H1 (cell line): ENCODE measurements at regions not wholly inside any gene's neighbourhood (a gene's known extent, or its start where the extent isn't known, plus 50 kb on each side); places are given as distances from the start of the nearest gene placed in this dataset.

ENCODE experiments used
- CTCF ChIP-seq, 3 experiments: IDR thresholded peaks; 1 replicate in 2 of 3; 2 replicates in 1 of 3; pipeline versions ENCODE4 v1.5.1 to v1.6.1; 2011; ENCODE audit warnings: low read length in 3 of 3, mild to moderate bottlenecking in 3 of 3, inconsistent platforms in 2 of 3, low read depth in 1 of 3, moderate library complexity in 1 of 3; ENCODE audit not compliant: insufficient read depth in 1 of 3; ENCODE audit errors: control extremely low read depth in 1 of 3
- E2F6 ChIP-seq: IDR thresholded peaks from 2 replicates; pipeline ENCODE4 v1.6.1; 2012; ENCODE audit warnings: inconsistent platforms
- EP300 ChIP-seq, 2 experiments: IDR thresholded peaks; 1 replicate in 1 of 2; 2 replicates in 1 of 2; pipeline ENCODE4 v1.6.1; 2011 to 2012; ENCODE audit warnings: low read depth in 2 of 2, low read length in 2 of 2, mild to moderate bottlenecking in 2 of 2, borderline replicate concordance in 1 of 2, inconsistent platforms in 1 of 2, moderate library complexity in 1 of 2
- EZH2 ChIP-seq: fragments of 200-600 bp; sonication (generic); IDR thresholded peaks from 2 replicates; pipeline ENCODE4 v1.7.1; 2012; ENCODE audit warnings: low read depth, mild to moderate bottlenecking, moderate library complexity, low read length, inconsistent platforms; ENCODE audit not compliant: severe bottlenecking
- MAFK ChIP-seq: IDR thresholded peaks from 2 replicates; pipeline ENCODE4 v1.6.1; 2012; ENCODE audit warnings: low read depth, mild to moderate bottlenecking, improper control_type of control experiment, low read length
- MAX ChIP-seq: IDR thresholded peaks from 2 replicates; pipeline ENCODE4 v1.6.1; 2012; ENCODE audit warnings: inconsistent platforms
- NRF1 ChIP-seq: IDR thresholded peaks from 2 replicates; pipeline ENCODE4 v1.6.1; 2011; ENCODE audit warnings: mild to moderate bottlenecking, low read depth, low read length, improper control_type of control experiment
- POLR2A ChIP-seq, 2 experiments: IDR thresholded peaks; 1 replicate in 1 of 2; 2 replicates in 1 of 2; pipeline ENCODE4 v1.6.1; 2011; ENCODE audit warnings: low read depth in 2 of 2, low read length in 2 of 2, mild to moderate bottlenecking in 2 of 2; ENCODE audit errors: control extremely low read depth in 1 of 2
- POLR2AphosphoS5 ChIP-seq: IDR thresholded peaks from 2 replicates; pipeline ENCODE4 v1.6.1; 2011; ENCODE audit warnings: low read depth, low read length
- RBBP5 ChIP-seq: IDR thresholded peaks from 2 replicates; pipeline ENCODE4 v1.7.1; 2012; ENCODE audit warnings: low read depth, mild to moderate bottlenecking, inconsistent platforms, low read length, moderate library complexity, borderline replicate concordance
- RNF2 ChIP-seq: fragments of 200-900, 300-1000 bp; sonication (generic); IDR thresholded peaks from 2 replicates; pipeline ENCODE4 v1.7.1; 2016; ENCODE audit warnings: borderline replicate concordance, low read depth, mild to moderate bottlenecking, antibody characterized with exemption, low read length; ENCODE audit not compliant: poor library complexity, severe bottlenecking; ENCODE audit errors: missing control alignments
- SIN3A ChIP-seq, 2 experiments: IDR thresholded peaks in 1 of 2; conservative IDR thresholded peaks in 1 of 2; 2 replicates each; pipeline ENCODE4 v1.6.1; 2011 to 2012; ENCODE audit warnings: low read length in 2 of 2, improper control_type of control experiment in 1 of 2, low read depth in 1 of 2, mild to moderate bottlenecking in 1 of 2
- TAF1 ChIP-seq: IDR thresholded peaks from 2 replicates; pipeline ENCODE4 v1.6.1; 2011; ENCODE audit warnings: mild to moderate bottlenecking, low read depth, low read length

- no peak for TF ChIP-seq CTCF (IDR thresholded peaks at IDR 0.05; ENCODE audit: control extremely low read depth in 1 of 3, insufficient read depth in 1 of 3, low read depth in 1 of 3, low read length in 3 of 3)
- no peak for TF ChIP-seq SIN3A (conservative IDR thresholded peaks at IDR 0.05 in 1 of 2, IDR thresholded peaks at IDR 0.05 in 1 of 2; ENCODE audit: low read depth in 1 of 2, low read length in 2 of 2)
- TF ChIP-seq RNF2: no peak
- no peak for TF ChIP-seq RBBP5
- no peak for TF ChIP-seq NRF1
- TF ChIP-seq EP300 (IDR thresholded peaks at IDR 0.05; ENCODE audit: borderline replicate concordance in 1 of 2, low read depth in 2 of 2, low read length in 2 of 2): no peak
- no peak for TF ChIP-seq POLR2AphosphoS5
- TF ChIP-seq EZH2: no peak
- TF ChIP-seq E2F6: no peak
- TF ChIP-seq MAFK: no peak
- TF ChIP-seq TAF1: no peak
- TF ChIP-seq MAX: no peak
- no peak for TF ChIP-seq POLR2A (IDR thresholded peaks at IDR 0.05; ENCODE audit: control extremely low read depth in 1 of 2, low read depth in 2 of 2, low read length in 2 of 2)
Measured at GRCh38 chr1:104746994-104747393, 997.3 kb downstream of the AMY1C start.
